GM23248 (cell line): ENCODE measurements at regions not wholly inside any gene's neighbourhood (a gene's known extent, or its start where the extent isn't known, plus 50 kb on each side); places are given as distances from the start of the nearest gene placed in this dataset.

ENCODE experiments used
- EZH2 ChIP-seq: fragments of 200-600 bp; sonication (generic); IDR thresholded peaks from 2 replicates; pipeline ENCODE4 v1.6.1; 2018; ENCODE audit warnings: antibody characterized with exemption, mild to moderate bottlenecking; ENCODE audit not compliant: insufficient read depth, poor library complexity, severe bottlenecking
- EZH2phosphoT487 ChIP-seq: fragments of 200-600 bp; sonication (generic); IDR thresholded peaks from 2 replicates; pipeline ENCODE4 v1.6.1; 2018; ENCODE audit warnings: antibody characterized with exemption, moderate library complexity, mild to moderate bottlenecking, low read depth; ENCODE audit not compliant: insufficient read depth

DNA sequence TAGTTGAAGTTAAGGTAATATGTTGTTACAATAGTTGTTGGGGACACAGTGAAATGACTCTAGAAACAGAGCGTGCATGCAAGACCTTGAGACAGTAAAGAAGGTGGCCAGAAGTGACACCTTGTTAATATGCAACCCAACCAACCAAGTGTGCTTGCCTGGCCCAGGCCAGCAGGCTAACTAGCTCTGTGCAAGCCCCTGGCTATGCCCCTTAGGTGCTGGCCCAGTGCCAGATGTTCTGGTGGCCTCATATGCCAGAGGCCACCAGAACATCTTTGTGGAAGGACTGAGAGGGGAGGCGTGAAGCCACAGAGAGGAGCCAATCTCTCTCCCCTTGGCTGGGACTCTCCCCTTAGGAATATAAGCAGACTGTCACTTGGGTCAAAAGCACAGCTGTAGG lies 111.2 kb upstream of the JUN start:
- no peak for TF ChIP-seq EZH2phosphoT487
- no peak for TF ChIP-seq EZH2
